Neuron (in vitro differentiated cells): ENCODE measurements at regions not wholly inside any gene's neighbourhood (a gene's known extent, or its start where the extent isn't known, plus 50 kb on each side); places are given as distances from the start of the nearest gene placed in this dataset.
"Not testable (repeated sequence)": the region's sequence is repeated elsewhere in the genome, so short reads cannot be mapped to it uniquely, and the experiment has no call there.

ENCODE experiments used
- H2AFZ ChIP-seq: one replicate; pipeline ENCODE4 v1.6.1; 2013; ENCODE audit warnings: low read depth, mild to moderate bottlenecking, inconsistent platforms, low read length, moderate library complexity
- H3K27me3 ChIP-seq: one replicate; pipeline ENCODE4 v1.6.1; 2013; ENCODE audit warnings: low read length; ENCODE audit not compliant: insufficient read depth
- H3K36me3 ChIP-seq: one replicate; pipeline ENCODE4 v1.6.1; 2013; ENCODE audit warnings: low read length; ENCODE audit not compliant: insufficient read depth
- H3K4me1 ChIP-seq: one replicate; pipeline ENCODE4 v1.6.1; 2013; ENCODE audit warnings: low read length; ENCODE audit not compliant: insufficient read depth
- H3K4me3 ChIP-seq: 2 replicates; pipeline ENCODE4 v1.5.1; 2013; ENCODE audit warnings: mild to moderate bottlenecking, low read length, moderate library complexity
- H3K9me3 ChIP-seq: one replicate; pipeline ENCODE4 v1.6.1; 2013; ENCODE audit warnings: low read length

DNA sequence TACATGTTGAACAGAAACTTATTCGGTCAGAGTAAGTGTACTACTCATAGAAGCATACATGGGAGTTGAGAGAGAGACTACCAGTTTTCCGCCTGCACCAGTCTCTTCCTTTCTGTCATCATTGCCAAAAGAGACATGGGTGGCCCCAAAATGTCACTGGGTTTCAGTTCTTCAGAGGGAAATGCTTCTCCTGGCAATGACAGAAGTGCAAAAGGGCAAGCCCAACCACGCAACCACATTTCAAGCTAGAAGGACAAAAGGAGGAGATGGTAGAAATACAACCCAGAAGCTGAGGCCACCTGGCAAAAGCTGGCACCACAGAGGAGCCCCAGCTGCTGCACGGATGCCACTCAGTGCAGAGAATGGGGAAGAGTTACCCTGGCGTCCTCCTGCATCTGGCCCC lies 320.1 kb downstream of the BCOR start:
- H3K36me3 ChIP-seq, result no peaks in the 10 kb centered on the region
- H3K4me3 ChIP-seq, result no peak overlapping the region
- peaks cover 2% of the 10 kb centered on the region for H3K9me3 ChIP-seq
- H2AFZ ChIP-seq, result no peak overlapping the region
- no peaks in the 10 kb centered on the region for H3K4me1 ChIP-seq
- H3K27me3 ChIP-seq, result no peaks in the 10 kb centered on the region

DNA sequence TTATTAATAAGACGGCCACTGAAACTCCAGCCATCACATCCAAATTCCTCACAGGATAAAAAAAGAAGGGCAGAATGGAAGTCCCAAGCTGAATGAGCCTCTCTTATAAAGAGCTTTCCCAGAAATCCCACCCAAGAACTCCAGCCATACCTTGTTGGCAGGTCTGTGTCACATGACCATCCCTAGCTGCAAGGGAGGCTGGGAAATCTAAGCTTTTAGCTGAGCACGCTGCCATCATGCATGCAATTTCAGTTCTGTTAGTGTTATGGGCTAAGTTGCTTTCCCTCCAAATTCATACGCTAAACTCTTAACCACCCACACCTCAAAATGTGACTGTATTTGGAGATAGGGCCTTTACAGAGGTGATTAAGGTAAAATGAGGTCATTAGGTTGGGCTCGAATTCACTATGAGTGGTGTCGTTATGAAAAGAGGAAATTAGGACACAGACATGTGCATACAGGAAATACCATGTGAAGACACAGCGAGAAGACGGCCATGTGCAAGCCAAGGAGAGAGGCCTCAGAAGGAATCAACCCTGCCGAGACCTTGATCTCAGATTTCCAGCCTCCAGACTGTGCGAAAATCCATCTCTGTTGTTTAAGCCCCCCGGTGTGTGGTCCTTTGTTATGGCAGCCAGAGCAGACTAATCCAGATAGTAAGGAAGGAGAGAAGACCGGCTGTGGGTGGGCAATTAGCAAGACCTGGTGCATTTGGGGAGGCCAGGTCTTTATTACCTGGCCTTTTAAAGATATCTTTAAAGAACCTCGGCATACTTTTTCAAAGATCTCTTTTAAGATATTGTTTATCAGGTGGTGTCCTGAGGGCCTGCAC lies 317.6 kb downstream of the BCOR start:
- no peak overlapping the region for H3K4me3 ChIP-seq

DNA sequence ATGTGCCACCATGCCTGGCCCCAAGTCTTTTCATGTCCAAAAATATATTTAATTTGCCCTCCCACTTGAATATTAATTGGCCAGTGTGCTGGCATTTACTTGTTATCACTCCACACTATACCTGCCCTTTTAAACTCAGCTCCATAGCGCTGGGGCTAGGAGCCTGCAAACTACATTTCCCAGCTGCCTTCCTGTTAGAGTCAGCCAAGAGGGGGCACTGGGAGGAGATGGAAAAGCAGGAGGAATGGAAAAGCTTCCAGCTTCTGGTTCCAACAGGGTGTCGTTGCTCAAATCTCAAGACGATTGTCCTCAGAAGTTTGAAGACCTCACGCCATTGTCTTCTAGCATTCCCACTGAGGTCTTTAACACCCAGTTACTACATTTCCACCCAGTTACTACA lies 315.5 kb downstream of the BCOR start:
- no peaks in the 10 kb centered on the region for H3K36me3 ChIP-seq
- H3K4me1 ChIP-seq, result no peaks in the 10 kb centered on the region
- no peak overlapping the region for H3K4me3 ChIP-seq
- peaks cover 2% of the 10 kb centered on the region for H3K9me3 ChIP-seq
- H2AFZ ChIP-seq, result no peak overlapping the region
- H3K27me3 ChIP-seq, result no peaks in the 10 kb centered on the region

More for the DNA sequence above, 317.6 kb downstream of the BCOR start:
- H3K4me1 ChIP-seq, result no peaks in the 10 kb centered on the region
- peaks cover 2% of the 10 kb centered on the region for H3K9me3 ChIP-seq
- no peaks in the 10 kb centered on the region for H3K36me3 ChIP-seq
- H3K27me3 ChIP-seq, result no peaks in the 10 kb centered on the region
- no peak overlapping the region for H2AFZ ChIP-seq

DNA sequence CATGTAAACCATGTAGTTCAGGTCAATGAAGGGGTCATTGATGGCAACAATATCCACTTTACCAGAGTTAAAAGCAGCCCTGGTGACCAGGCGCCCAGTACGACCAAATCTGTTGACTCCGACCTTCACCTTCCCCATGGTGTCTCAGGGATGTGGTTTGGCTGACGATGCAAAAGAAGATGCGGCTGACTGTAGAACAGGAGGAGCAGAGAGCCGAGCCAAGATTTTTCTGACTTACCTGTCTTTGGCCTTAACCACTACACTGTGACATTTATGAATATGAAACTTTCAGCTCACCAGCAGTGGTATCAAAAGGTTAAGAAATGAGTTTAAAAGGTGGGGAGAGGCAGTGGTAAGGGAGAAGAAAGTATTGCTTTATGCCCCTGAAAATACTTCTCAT lies 309.8 kb downstream of the BCOR start:
- Histone ChIP-seq H3K9me3 (no peaks in the 10 kb centered on the region), H3K4me3 (no peak overlapping the region), H2AFZ (no peak overlapping the region), H3K36me3 (no peaks in the 10 kb centered on the region), H3K4me1 (no peaks in the 10 kb centered on the region), H3K27me3 (no peaks in the 10 kb centered on the region)

DNA sequence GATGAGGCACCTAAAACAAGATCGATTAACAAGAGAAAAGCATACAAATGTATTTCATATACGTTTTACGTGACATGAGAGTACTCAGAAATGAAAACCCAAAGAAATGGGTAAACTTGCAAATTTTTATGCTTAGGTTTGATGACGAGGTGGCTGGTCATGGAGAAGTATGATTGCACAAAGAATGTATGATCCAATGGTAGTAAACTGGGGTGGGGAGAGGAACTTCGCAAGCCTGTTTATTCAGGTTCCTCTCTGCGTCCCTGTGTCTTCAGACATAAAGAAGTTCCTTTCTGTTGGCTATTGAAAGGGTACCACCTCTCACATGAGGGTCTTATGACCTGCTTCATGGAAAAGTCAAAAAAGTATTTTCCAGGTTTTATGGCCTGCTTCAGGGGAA lies 309.2 kb downstream of the BCOR start:
- H3K4me1 ChIP-seq, result no peaks in the 10 kb centered on the region
- H3K36me3 ChIP-seq, result no peaks in the 10 kb centered on the region
- H3K27me3 ChIP-seq, result no peaks in the 10 kb centered on the region
- H3K4me3 ChIP-seq, result no peak overlapping the region
- H3K9me3 ChIP-seq, result no peaks in the 10 kb centered on the region
- H2AFZ ChIP-seq, result no peak overlapping the region

DNA sequence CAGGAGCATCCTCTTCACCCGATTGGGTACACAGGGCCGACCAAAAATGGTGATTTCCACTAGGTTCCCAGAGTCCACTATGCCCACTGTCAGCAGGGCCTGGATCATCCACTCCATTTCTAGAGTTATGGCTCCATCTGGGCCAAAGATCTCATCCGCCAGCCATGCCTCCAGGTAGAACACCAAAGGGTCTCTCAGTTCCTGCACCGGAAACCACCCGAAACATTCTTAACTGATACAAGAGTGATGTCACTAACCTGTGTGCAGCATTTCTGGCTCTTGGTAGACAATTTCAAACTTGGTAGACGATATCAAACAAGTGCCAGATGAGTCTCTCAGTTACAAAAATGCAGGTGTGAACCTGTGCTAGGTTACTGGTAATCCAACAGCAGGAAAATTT lies 306.1 kb downstream of the BCOR start:
- Histone ChIP-seq H3K4me3 (no peak overlapping the region), H2AFZ (no peak overlapping the region), H3K9me3 (no peaks in the 10 kb centered on the region), H3K27me3 (no peaks in the 10 kb centered on the region), H3K36me3 (no peaks in the 10 kb centered on the region), H3K4me1 (peaks cover 9% of the 10 kb centered on the region)

DNA sequence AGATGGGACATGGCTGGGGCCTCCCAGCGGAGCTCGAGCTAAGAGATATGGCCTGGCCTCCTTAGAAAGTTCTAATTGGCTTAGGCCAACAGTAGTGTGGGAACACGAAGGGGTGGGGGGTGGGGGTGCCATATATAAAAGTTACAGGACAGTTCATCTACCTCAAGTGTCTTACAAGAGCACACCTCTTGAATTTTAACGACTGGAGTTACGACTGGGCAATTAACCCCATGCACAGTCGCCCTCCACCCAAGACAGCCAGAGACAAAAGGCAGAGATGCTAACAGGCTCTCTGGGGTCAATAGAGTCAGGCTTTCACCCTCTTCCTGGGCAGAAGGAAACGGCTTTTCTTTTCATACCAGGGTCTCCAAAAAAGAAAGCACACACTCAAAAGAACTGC lies 302.2 kb downstream of the BCOR start:
- Histone ChIP-seq H2AFZ (no peak overlapping the region), H3K4me3 (no peak overlapping the region), H3K9me3 (no peaks in the 10 kb centered on the region), H3K27me3 (no peaks in the 10 kb centered on the region), H3K36me3 (no peaks in the 10 kb centered on the region), H3K4me1 (peaks cover 9% of the 10 kb centered on the region)

DNA sequence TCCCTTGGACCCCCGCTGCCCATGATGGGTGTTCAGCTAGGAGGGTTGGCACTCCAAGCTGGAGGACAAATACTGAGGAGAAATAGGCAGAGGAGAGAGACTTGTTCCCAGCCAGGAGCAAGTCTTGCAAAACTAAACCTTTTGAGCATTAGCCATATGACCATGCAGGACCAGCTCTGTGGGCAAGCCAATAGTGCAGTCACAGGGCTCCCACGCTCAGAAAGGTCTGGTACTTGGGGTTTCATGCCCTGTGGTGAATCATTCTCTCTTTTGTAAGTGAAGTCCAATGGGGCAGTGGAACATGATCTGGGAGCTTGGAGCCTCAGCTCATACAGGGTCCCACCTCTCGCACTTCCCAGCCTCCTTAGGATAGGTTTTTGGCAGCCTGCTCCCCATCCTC lies 300.9 kb downstream of the BCOR start:
- Histone ChIP-seq H2AFZ (no peak overlapping the region), H3K36me3 (no peaks in the 10 kb centered on the region), H3K9me3 (no peaks in the 10 kb centered on the region), H3K27me3 (no peaks in the 10 kb centered on the region), H3K4me3 (no peak overlapping the region), H3K4me1 (peaks cover 9% of the 10 kb centered on the region)

DNA sequence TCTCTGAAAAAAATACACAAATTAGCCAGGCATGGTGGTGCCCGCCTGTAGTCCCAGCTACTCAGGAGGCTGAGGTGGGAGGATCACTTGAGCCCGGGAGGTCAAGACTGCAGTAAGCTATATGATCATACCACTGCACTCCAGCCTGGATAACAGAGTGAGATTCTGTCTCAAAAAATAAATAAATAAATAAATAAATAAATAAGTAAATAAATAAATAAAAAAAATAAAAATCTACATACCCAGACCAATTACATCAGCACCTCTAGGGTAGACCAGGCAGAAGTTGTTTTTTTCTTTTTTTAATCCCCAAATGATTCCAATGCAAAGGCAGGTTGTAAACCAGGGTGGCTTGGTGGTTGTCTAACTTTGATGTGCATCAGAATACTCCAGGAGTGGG lies 299.3 kb downstream of the BCOR start:
- not testable (repeated sequence) for H2AFZ ChIP-seq, H3K4me3 ChIP-seq, H3K9me3 ChIP-seq, H3K36me3 ChIP-seq, H3K4me1 ChIP-seq, H3K27me3 ChIP-seq

DNA sequence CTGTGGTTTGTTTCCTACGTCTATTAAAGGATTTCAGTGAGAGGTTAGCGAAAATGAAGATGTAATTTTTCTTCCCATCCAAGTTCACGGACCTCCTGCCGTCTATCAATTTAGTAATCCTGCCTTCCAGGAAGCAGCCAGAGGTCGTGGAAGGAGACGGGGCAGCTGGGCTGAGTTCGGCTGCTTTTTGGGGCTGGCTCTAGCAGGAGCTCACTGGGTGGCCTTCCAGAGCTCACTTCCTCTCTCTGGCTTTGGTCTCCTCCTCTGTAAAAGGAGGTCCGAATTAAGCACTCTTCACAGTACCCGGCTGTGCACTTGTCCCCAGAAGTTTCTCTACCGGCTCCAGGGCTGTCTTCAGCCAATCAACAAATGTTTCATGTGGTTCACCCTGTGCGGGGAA lies 295.4 kb downstream of the BCOR start:
- Histone ChIP-seq H3K36me3 (no peaks in the 10 kb centered on the region), H2AFZ (no peak overlapping the region), H3K4me1 (no peaks in the 10 kb centered on the region), H3K27me3 (no peaks in the 10 kb centered on the region), H3K4me3 (no peak overlapping the region), H3K9me3 (no peaks in the 10 kb centered on the region)

DNA sequence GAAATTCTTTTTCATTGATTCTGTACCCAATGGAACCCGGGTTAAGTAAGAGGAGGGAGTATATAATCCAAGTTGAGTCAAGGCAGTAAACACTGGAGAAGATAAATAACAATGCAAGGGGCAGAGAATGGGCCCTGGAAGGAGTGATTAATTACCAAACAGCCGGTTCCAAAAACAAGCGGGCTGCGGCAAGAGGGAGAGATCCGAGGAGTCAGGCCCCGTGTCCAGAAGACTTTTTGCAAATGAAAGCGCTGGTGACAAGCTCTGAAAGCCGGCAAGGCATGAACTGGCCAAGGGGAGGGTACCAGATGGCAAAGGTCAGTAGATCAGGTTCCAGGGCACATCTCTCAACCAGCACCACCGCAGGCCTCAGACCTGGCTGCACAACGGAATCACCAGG lies 294.9 kb downstream of the BCOR start:
- no peaks in the 10 kb centered on the region for H3K9me3 ChIP-seq
- H3K4me1 ChIP-seq, result no peaks in the 10 kb centered on the region
- H2AFZ ChIP-seq, result no peak overlapping the region
- H3K36me3 ChIP-seq, result no peaks in the 10 kb centered on the region
- H3K27me3 ChIP-seq, result no peaks in the 10 kb centered on the region
- H3K4me3 ChIP-seq, result no peak overlapping the region

DNA sequence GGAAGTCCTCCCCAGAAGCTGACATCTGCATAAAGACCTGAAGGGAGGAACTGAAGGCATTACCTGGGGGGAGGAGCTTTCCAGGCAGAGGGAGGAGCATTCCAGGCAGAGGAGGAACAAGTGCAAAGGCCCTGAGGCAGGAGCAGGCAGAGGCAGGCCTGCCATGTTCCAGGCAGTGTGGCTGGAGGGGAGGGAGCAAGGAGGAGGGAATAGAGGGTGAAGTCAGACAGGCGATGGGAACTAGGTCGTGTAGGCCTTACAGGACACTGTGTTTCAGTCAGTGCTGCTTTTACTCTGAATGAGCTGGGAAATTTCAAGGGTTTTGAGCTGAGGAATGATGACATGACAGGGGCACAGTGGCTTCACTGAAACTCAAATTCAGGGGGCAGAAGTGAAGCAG lies 292.7 kb downstream of the BCOR start:
- no peak overlapping the region for H3K4me3 ChIP-seq
- no peak overlapping the region for H2AFZ ChIP-seq
- H3K27me3 ChIP-seq, result no peaks in the 10 kb centered on the region
- H3K9me3 ChIP-seq, result no peaks in the 10 kb centered on the region
- H3K4me1 ChIP-seq, result peaks cover 11% of the 10 kb centered on the region
- H3K36me3 ChIP-seq, result no peaks in the 10 kb centered on the region

DNA sequence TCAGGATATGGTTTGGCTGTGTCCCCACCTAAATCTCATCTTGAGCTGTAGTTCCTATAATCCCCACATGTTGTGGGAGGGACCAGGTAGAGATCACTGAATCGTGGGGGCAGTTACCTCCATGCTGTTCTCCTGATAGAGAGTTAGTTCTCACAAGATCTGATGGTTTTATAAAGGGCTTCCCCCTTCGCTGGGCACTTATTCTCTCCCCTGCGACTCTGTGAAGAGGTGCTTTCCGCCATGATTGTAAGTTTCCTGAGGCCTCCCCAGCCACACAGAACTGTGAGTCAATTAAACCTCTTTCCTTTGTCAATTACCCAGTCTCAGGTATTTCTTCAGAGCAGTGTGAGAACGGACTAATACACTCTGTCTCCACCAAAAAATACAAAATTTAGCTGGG lies 291.9 kb downstream of the BCOR start:
- no peaks in the 10 kb centered on the region for H3K36me3 ChIP-seq
- no peak overlapping the region for H3K4me3 ChIP-seq
- H3K27me3 ChIP-seq, result no peaks in the 10 kb centered on the region
- H2AFZ ChIP-seq, result no peak overlapping the region
- H3K4me1 ChIP-seq, result peaks cover 11% of the 10 kb centered on the region
- H3K9me3 ChIP-seq, result no peaks in the 10 kb centered on the region

DNA sequence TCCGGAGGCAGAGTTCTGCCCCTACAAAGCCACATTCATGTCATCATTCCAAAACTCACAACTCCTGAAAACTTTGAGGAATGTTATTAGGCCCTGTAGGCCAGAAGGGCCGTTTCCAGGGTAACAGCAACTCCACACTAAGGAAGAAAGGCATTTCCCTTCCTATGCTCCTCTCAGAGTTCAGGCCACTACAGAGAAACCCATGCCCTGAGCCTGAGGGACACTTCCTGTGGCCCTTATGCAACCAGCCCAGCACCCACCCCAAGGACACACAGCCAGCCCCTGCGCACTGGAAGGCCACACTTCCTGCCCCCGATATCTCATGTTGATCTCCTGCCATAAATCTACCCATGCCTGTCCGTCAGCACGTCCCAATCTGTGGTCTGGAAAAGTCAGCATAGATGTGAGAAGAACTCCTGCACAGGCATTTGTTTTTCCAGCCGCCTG lies 289.3 kb downstream of the BCOR start:
- Histone ChIP-seq H3K36me3 (no peaks in the 10 kb centered on the region), H3K27me3 (no peaks in the 10 kb centered on the region), H3K9me3 (no peaks in the 10 kb centered on the region), H2AFZ (no peak overlapping the region), H3K4me1 (peaks cover 11% of the 10 kb centered on the region), H3K4me3 (no peak overlapping the region)
